Effector memory CD8-positive, alpha-beta T cell (primary cell): ENCODE measurements at regions not wholly inside any gene's neighbourhood (a gene's known extent, or its start where the extent isn't known, plus 50 kb on each side); places are given as distances from the start of the nearest gene placed in this dataset.

ENCODE experiments used
- ATAC-seq: fragments of 150-1000 bp; cut with Tn5 transposase; replicated peaks from 2 replicates; pipeline ENCODE4 v1.10.0; 2021; ENCODE audit warnings: mild to moderate bottlenecking, moderate library complexity
- DNase-seq, 3 experiments: peaks; one replicate each; pipeline ENCODE4 v3.0.0; 2021
- H3K27ac Mint-ChIP-seq, 2 donors: one replicate each; pipeline ENCODE4 v1.8.0; 2022; ENCODE audit warnings: mild to moderate bottlenecking in 2 of 2, mixed read lengths in 2 of 2, moderate library complexity in 2 of 2
- H3K27me3 Mint-ChIP-seq, 2 donors: one replicate each; pipeline ENCODE4 v1.8.0; 2022; ENCODE audit warnings: mixed read lengths in 2 of 2
- H3K36me3 Mint-ChIP-seq: one replicate; pipeline ENCODE4 v1.8.0; 2022; ENCODE audit warnings: mild to moderate bottlenecking, moderate library complexity, mixed read lengths; ENCODE audit not compliant: insufficient read depth
- H3K4me1 Mint-ChIP-seq, 2 donors: one replicate each; pipeline ENCODE4 v1.8.0; 2022; ENCODE audit warnings: low read depth in 2 of 2, mixed read lengths in 2 of 2
- H3K4me3 Mint-ChIP-seq, 2 donors: one replicate each; pipeline ENCODE4 v1.8.0; 2022; ENCODE audit warnings: mild to moderate bottlenecking in 2 of 2, mixed read lengths in 2 of 2, moderate library complexity in 2 of 2
- H3K9me3 Mint-ChIP-seq, 2 donors: one replicate each; pipeline ENCODE4 v1.8.0; 2022; ENCODE audit warnings: mixed read lengths in 2 of 2

GRCh38 chr16:51937771-51938170, 609.2 kb downstream of the TOX3 start:
- no peak overlapping the region for H3K27ac Mint-ChIP-seq
- DNase-seq (no peak), ATAC-seq (no peak)
- H3K4me1 Mint-ChIP-seq = no peaks in the 10 kb centered on the region
- H3K27me3 Mint-ChIP-seq = no peaks in the 10 kb centered on the region
- H3K36me3 Mint-ChIP-seq = no peaks in the 10 kb centered on the region
- no peak overlapping the region for H3K4me3 Mint-ChIP-seq
- H3K9me3 Mint-ChIP-seq = peaks cover 3 to 13% of the 10 kb centered on the region in 2 donors

GRCh38 chr16:51936846-51937245, 610.1 kb downstream of the TOX3 start:
- Mint-ChIP-seq H3K27me3 (no peaks in the 10 kb centered on the region), H3K27ac (no peak overlapping the region), H3K9me3 (peaks cover 6 to 20% of the 10 kb centered on the region in 2 donors), H3K36me3 (no peaks in the 10 kb centered on the region), H3K4me1 (no peaks in the 10 kb centered on the region), H3K4me3 (no peak overlapping the region)
- ATAC-seq = no peak
- DNase-seq = no peak

GRCh38 chr16:51932317-51932716, 614.6 kb downstream of the TOX3 start:
- Mint-ChIP-seq H3K9me3 (peaks cover 8 to 35% of the 10 kb centered on the region in 2 donors), H3K4me3 (no peak overlapping the region), H3K4me1 (no peaks in the 10 kb centered on the region), H3K27ac (no peak overlapping the region), H3K27me3 (no peaks in the 10 kb centered on the region), H3K36me3 (no peaks in the 10 kb centered on the region)
- DNase-seq = no peak
- ATAC-seq = no peak

- Mint-ChIP-seq H3K27ac (no peak overlapping the region), H3K4me1 (no peaks in the 10 kb centered on the region), H3K4me3 (no peak overlapping the region), H3K27me3 (no peaks in the 10 kb centered on the region), H3K36me3 (no peaks in the 10 kb centered on the region), H3K9me3 (peaks cover 5 to 35% of the 10 kb centered on the region in 2 donors)
- no peak for DNase-seq
- no peak for ATAC-seq
Measured at GRCh38 chr16:51931653-51932052, 615.3 kb downstream of the TOX3 start.

- ATAC-seq (no peak), DNase-seq (no peak)
- Mint-ChIP-seq H3K9me3 (peaks cover 6 to 16% of the 10 kb centered on the region in 2 donors), H3K36me3 (no peaks in the 10 kb centered on the region), H3K4me3 (no peak overlapping the region), H3K27ac (no peak overlapping the region), H3K4me1 (no peaks in the 10 kb centered on the region), H3K27me3 (no peaks in the 10 kb centered on the region)
Measured at GRCh38 chr16:51924744-51925143, 622.2 kb downstream of the TOX3 start.

GRCh38 chr16:51922476-51922875, 624.5 kb downstream of the TOX3 start:
- no peaks in the 10 kb centered on the region for H3K27me3 Mint-ChIP-seq
- ATAC-seq = no peak
- H3K36me3 Mint-ChIP-seq = no peaks in the 10 kb centered on the region
- no peaks in the 10 kb centered on the region for H3K4me1 Mint-ChIP-seq
- H3K4me3 Mint-ChIP-seq = no peak overlapping the region
- peaks cover 8% of the 10 kb centered on the region in 2 donors for H3K9me3 Mint-ChIP-seq
- no peak overlapping the region for H3K27ac Mint-ChIP-seq
- DNase-seq = no peak

GRCh38 chr16:51919736-51920135, 627.2 kb downstream of the TOX3 start:
- Mint-ChIP-seq H3K27ac (no peak overlapping the region), H3K4me3 (no peak overlapping the region), H3K9me3 (peaks cover 8 to 15% of the 10 kb centered on the region in 2 donors), H3K27me3 (no peaks in the 10 kb centered on the region), H3K36me3 (no peaks in the 10 kb centered on the region), H3K4me1 (no peaks in the 10 kb centered on the region)
- ATAC-seq = no peak
- no peak for DNase-seq

GRCh38 chr16:51916814-51917213, 630.1 kb downstream of the TOX3 start:
- Mint-ChIP-seq H3K27me3 (no peaks in the 10 kb centered on the region), H3K36me3 (no peaks in the 10 kb centered on the region), H3K9me3 (peaks cover 4 to 10% of the 10 kb centered on the region in 2 donors), H3K4me3 (no peak overlapping the region), H3K27ac (no peak overlapping the region), H3K4me1 (no peaks in the 10 kb centered on the region)
- DNase-seq (no peak), ATAC-seq (no peak)

GRCh38 chr16:51916231-51916630, 630.7 kb downstream of the TOX3 start:
- no peaks in the 10 kb centered on the region for H3K27me3 Mint-ChIP-seq
- DNase-seq = no peak
- ATAC-seq = no peak
- peaks cover 4 to 10% of the 10 kb centered on the region in 2 donors for H3K9me3 Mint-ChIP-seq
- H3K4me1 Mint-ChIP-seq = no peaks in the 10 kb centered on the region
- no peak overlapping the region for H3K4me3 Mint-ChIP-seq
- no peaks in the 10 kb centered on the region for H3K36me3 Mint-ChIP-seq
- H3K27ac Mint-ChIP-seq = no peak overlapping the region

GRCh38 chr16:51907680-51908079, 639.3 kb downstream of the TOX3 start:
- Mint-ChIP-seq H3K9me3 (peaks cover 0 to 6% of the 10 kb centered on the region in 2 donors), H3K27ac (no peak overlapping the region), H3K27me3 (no peaks in the 10 kb centered on the region), H3K4me3 (no peak overlapping the region), H3K36me3 (no peaks in the 10 kb centered on the region), H3K4me1 (no peaks in the 10 kb centered on the region)
- ATAC-seq = no peak
- DNase-seq = no peak

- no peak overlapping the region for H3K4me3 Mint-ChIP-seq
- no peaks in the 10 kb centered on the region for H3K27me3 Mint-ChIP-seq
- H3K36me3 Mint-ChIP-seq = no peaks in the 10 kb centered on the region
- peaks cover 3 to 8% of the 10 kb centered on the region in 2 donors for H3K9me3 Mint-ChIP-seq
- DNase-seq (no peak), ATAC-seq (no peak)
- H3K4me1 Mint-ChIP-seq = no peaks in the 10 kb centered on the region
- H3K27ac Mint-ChIP-seq = no peak overlapping the region
Measured at GRCh38 chr16:51900221-51900780, 646.6 kb downstream of the TOX3 start.

- Mint-ChIP-seq H3K36me3 (no peaks in the 10 kb centered on the region), H3K4me1 (no peaks in the 10 kb centered on the region), H3K27me3 (no peaks in the 10 kb centered on the region), H3K4me3 (no peak overlapping the region), H3K27ac (no peak overlapping the region), H3K9me3 (peaks cover 6 to 8% of the 10 kb centered on the region in 2 donors)
- ATAC-seq = no peak
- no peak for DNase-seq
Measured at GRCh38 chr16:51898872-51899271, 648.1 kb downstream of the TOX3 start.

GRCh38 chr16:51896013-51896412, 650.9 kb downstream of the TOX3 start:
- H3K36me3 Mint-ChIP-seq = no peaks in the 10 kb centered on the region
- ATAC-seq (no peak), DNase-seq (no peak)
- H3K4me1 Mint-ChIP-seq = no peaks in the 10 kb centered on the region
- H3K4me3 Mint-ChIP-seq = no peak overlapping the region
- H3K27ac Mint-ChIP-seq = no peak overlapping the region
- peaks cover 8 to 16% of the 10 kb centered on the region in 2 donors for H3K9me3 Mint-ChIP-seq
- H3K27me3 Mint-ChIP-seq = no peaks in the 10 kb centered on the region

- Mint-ChIP-seq H3K27me3 (no peaks in the 10 kb centered on the region), H3K36me3 (no peaks in the 10 kb centered on the region), H3K4me1 (no peaks in the 10 kb centered on the region), H3K4me3 (no peak overlapping the region), H3K9me3 (peaks cover 8% of the 10 kb centered on the region in 2 donors), H3K27ac (no peak overlapping the region)
- DNase-seq (no peak), ATAC-seq (no peak)
Measured at GRCh38 chr16:51892293-51893007, 654.5 kb downstream of the TOX3 start.
